LoVo (cell line): ENCODE measurements at regions not wholly inside any gene's neighbourhood (a gene's known extent, or its start where the extent isn't known, plus 50 kb on each side); places are given as distances from the start of the nearest gene placed in this dataset.
A peak's percentile ranks its signal among the peaks of the same experiment; 100 is the strongest.
"Not testable (repeated sequence)": the region's sequence is repeated elsewhere in the genome, so short reads cannot be mapped to it uniquely, and the experiment has no call there.

Experiments
- DNase-seq: peaks from one replicate; pipeline ENCODE4 v3.0.0-alpha.2; 2016; ENCODE audit warnings: low spot score

GRCh38 chr3:125810010-125810409 is 159.0 kb upstream of the ROPN1B start:
- DNase-seq = not testable (repeated sequence)

- peak; percentile 1 for DNase-seq
Measured at GRCh38 chr3:125822175-125822574, 146.8 kb upstream of the ROPN1B start.

GRCh38 chr3:125831005-125831750 is 137.8 kb upstream of the ROPN1B start:
- DNase-seq = not testable (repeated sequence)

- DNase-seq = not testable (repeated sequence)
Measured at GRCh38 chr3:125835562-125835961, 133.4 kb upstream of the ROPN1B start.

GRCh38 chr3:125836011-125836551 is 132.9 kb upstream of the ROPN1B start:
- not testable (repeated sequence) for DNase-seq

GRCh38 chr3:125836786-125837185 is 132.2 kb upstream of the ROPN1B start:
- DNase-seq = peak; percentile 1

- not testable (repeated sequence) for DNase-seq
Measured at GRCh38 chr3:125838857-125839256, 130.1 kb upstream of the ROPN1B start.

- not testable (repeated sequence) for DNase-seq
Measured at GRCh38 chr3:125840465-125840864, 128.5 kb upstream of the ROPN1B start.

- not testable (repeated sequence) for DNase-seq
Measured at GRCh38 chr3:125847966-125848365, 121.0 kb upstream of the ROPN1B start.

GRCh38 chr3:125855006-125855405 is 114.0 kb upstream of the ROPN1B start:
- not testable (repeated sequence) for DNase-seq

GRCh38 chr3:125860547-125860946 is 108.4 kb upstream of the ROPN1B start:
- DNase-seq = not testable (repeated sequence)

GRCh38 chr3:125862841-125863254 is 106.1 kb upstream of the ROPN1B start:
- DNase-seq = peak; percentile 37

- DNase-seq = not testable (repeated sequence)
Measured at GRCh38 chr3:125864532-125864931, 104.4 kb upstream of the ROPN1B start.

- peak; percentile 38 for DNase-seq
Measured at GRCh38 chr3:125886006-125886405, 83.0 kb upstream of the ROPN1B start.

GRCh38 chr3:125899181-125899580 is 69.8 kb upstream of the ROPN1B start:
- DNase-seq = not testable (repeated sequence)

GRCh38 chr3:125901473-125901872 is 67.5 kb upstream of the ROPN1B start:
- DNase-seq = not testable (repeated sequence)

GRCh38 chr3:125903780-125904455 is 65.1 kb upstream of the ROPN1B start:
- not testable (repeated sequence) for DNase-seq

- DNase-seq = not testable (repeated sequence)
Measured at GRCh38 chr3:125907279-125907678, 61.7 kb upstream of the ROPN1B start.

GRCh38 chr3:125910851-125911250 is 58.1 kb upstream of the ROPN1B start:
- DNase-seq = not testable (repeated sequence)

GRCh38 chr3:125914608-125915436 is 54.2 kb upstream of the ROPN1B start:
- DNase-seq = not testable (repeated sequence)

GRCh38 chr3:125915437-125915787 is 53.6 kb upstream of the ROPN1B start:
- peak; percentile 1 for DNase-seq

- DNase-seq = peak; percentile 94
Measured at GRCh38 chr3:125915792-125916375, 53.1 kb upstream of the ROPN1B start.
